ENCODE measurements at regions not wholly inside any gene's neighbourhood (a gene's known extent, or its start where the extent isn't known, plus 50 kb on each side); places are given as distances from the start of the nearest gene placed in this dataset.
"Not testable (repeated sequence)": the region's sequence is repeated elsewhere in the genome, so short reads cannot be mapped to it uniquely, and the experiment has no call there.

DNA sequence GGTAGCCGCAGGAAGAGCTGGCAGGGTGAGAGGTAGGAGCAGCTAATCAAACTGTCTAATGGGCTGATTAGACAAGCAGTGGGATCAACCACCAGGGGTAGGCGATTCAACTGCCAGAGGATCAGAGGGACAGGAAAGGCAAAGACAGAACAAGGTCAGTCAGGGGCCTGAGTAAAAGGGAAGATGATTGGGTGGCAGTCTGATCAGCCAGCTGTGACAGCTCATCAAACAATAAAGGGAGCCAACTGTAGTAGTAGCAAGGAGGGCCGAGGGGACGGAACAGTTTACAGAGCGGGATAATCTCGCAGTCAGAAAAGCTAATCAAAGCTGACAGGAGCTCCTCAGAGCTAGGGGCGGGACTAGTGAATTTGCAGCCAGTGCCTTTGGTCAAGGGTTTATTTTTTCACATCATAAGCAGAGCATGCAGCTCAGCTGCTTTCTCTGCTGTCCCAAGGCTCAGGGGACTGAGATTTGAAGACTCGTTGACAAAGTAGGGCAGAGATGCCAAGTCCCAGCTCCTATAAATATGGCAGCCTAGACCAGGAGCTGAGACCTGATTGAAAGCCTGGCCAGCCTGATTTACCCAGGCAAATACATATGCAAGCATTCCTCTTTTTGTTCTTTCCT, 418.2 kb downstream of the GABRG2 start:
- DNase-seq (ENCODE audit: low spot score): no peak

DNA sequence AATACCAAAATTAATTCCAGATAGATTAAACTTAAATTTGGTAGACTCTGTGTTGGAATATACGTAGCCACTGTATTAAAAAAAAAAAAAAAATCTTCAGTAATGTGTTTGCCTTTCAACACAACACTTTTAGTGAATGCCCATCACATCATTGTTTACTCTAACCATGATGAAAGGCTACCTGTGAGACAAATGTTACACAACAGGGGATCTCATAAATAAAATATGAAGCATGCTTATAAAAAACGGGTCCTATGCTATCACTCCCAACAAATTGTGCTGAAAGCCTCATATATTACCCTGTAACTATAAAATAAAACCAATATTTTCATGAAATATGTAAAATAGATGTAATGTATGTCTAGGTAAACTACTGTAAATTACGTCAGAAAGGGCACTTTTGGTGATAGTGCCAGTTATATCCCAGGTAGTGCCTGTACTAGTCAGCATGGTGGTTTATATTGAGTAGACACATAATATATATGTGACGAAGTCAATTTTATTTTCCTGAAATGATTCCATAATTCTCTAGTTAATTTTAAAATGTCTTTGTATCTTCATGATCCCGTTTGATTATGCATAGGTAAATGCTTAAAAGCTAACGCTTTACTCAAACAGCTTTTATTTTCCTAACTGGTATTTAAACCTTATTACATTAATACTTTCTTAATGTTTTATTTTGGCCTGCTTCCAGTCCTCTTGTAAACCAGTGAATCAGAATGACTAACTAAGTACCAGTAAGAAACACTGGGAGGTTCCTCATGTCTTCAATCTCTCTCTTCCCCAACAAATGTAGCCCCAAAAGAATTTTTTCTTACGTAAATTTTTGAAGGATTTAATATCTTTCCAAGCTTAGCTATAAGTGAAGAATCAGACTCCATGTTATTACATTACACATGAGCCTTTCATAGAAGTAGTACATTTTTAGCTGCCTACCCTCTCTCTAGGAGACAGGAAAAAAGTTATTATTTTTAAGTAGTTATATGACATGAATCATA, 420.3 kb downstream of the GABRG2 start:
- DNase-seq (ENCODE audit: low spot score): no peak

DNA sequence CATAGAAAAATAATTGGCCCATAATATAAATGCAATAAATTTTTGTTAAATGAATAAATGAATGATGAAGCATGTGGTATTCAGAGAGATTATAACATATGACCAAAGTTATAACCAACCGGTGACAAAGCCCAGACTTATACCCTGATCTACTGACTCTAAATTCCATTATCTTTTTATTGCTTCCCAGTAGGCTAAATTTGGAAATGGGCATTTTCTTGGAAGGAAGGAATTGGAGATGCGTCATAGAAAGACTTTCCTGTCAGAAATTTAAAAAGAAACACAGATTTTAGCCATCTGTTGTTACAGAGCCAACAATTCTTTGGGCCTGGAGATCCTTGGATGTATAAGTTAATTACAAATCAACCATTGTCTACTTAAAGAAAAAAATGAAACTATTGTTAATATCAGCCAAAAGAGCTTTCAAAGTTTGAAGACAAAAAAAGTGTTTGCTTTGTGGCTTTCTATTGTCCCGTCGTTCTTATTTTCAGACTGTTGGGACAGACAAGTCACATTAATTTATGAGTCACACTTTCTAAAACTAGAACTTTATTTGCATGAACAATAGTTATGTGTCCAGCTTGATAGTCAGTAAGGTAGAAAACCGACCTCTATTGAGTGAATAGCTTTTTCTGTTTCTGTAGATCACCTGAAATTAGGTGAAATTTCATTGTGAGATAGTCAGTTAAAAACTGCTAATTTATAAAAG, 428.7 kb downstream of the GABRG2 start:
- no peak for DNase-seq (ENCODE audit: low spot score)

DNA sequence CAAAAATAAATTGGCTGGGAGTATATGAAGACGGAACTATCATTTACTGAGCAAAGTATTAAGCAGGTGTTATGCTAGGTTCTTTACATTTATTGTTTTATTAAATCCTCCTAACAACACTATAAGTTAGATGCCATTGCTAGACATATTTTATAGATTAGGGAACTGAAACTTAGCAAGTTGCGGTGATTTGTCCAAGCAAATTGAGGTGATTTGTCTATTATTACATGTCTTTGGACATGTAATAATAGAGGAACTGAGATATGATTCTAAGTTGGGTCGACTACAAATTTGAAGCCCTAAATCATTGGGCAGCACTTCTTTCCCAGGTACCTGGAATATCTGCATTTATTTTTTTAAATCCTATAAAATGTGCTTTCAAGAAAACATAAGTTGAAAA, 429.9 kb downstream of the GABRG2 start:
- no peak for DNase-seq (ENCODE audit: low spot score)

DNA sequence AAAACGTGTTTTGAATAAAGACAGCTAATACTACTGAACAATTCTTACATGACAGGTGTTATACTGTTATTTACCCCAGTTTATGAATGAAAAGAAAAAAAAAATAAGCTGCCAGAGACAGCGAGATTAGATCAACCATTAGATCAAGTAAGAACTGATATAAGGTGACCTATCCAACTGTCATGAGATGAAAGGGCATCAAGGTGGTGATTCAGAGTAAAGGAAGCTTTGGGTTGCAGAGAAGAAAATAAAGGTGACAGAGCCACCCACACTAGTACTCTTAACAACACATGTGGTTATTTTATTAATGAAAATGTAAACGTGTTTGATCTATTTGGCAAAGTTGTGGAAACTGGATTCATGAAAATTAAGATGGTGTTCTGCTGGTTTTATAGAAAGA, 435.2 kb downstream of the GABRG2 start:
- no peak for DNase-seq (ENCODE audit: low spot score)

DNA sequence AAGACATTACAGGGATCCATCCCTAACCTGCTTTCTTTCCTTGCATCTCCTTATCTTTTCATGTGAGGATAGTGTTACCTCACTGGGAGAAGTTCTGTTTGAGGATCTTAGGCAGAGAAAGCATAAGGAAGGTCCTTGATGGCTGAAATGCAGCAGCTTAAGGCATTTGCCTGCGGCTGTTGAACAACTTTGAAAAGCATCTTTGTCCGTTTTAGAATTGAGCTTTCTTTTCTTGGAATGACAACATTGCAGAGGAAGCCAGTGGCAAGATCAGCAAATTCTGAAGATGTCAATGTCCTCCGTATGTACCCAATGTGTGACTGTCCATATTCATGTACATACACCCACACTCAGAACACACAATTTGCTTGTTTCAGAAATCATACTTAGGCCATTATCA, 436.2 kb downstream of the GABRG2 start:
- no peak for DNase-seq (ENCODE audit: low spot score)

DNA sequence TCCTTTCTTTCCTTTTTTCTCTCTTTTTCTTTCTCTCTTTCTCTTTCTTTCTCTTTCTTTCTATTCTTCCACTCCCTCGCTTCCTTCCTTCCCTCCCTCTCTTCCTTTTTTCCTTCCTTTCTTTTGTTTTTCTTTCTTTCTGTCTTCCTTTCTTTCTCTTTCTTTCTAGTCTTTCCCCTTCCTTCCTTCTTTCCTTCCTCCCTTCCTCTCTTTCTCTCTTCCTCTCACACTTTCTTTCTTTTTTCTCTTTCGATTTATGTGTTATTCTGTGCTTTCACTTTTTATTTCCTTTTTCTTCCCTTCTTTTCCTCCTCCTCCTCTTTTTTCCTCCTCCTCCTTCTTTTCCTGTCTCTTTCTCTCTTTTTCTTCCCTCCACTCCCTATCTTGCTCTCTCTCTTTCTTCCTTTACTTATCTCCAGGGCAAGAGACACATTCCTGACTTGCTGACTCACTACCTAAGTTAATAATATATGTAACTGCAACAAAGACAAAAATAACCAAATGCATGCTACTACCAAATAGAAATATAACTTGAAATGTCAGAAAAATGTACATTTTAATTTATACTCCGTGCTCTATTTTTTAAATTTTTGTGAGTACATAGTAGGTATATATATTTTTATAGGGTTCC, 445.5 kb downstream of the GABRG2 start:
- DNase-seq (ENCODE audit: low spot score): no peak

DNA sequence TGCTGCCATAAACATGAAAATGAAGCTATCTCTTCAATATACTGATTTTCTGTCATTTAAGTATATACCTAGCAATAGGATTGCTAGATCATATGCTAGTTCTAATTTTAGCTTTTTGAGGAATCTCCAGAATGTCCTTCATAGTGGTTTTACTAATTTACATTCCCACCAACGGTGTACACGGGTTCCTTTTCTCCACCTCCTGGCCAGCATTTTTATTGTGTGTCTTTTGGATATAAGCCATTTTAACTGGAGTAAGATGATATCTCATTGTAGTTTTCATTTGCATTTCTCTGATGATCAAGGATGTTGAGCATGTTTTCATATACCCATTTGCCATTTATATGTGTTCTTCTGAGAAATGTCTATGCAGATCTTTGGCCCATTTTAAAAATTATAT, 446.5 kb downstream of the GABRG2 start:
- no peak for DNase-seq (ENCODE audit: low spot score)

DNA sequence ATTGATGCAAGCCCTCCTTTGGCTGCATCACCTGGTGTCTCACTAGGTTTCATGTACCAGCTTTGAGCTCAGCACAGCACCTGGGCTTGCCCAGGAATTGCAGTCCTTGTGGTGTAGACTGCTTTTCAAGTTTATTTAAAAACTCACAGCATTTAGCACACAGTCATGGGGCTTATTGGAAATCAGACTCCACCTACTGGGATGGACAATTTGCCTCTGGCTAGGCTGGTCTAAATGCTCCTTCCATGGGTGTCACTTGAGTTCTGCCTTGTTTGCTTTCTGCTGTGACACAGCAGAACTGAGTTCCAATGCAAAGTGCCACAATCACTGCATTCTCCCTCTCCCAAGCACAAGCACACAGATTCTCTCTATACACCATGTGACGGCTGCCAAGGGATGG, 453.3 kb downstream of the GABRG2 start:
- no peak for DNase-seq (ENCODE audit: low spot score)

DNA sequence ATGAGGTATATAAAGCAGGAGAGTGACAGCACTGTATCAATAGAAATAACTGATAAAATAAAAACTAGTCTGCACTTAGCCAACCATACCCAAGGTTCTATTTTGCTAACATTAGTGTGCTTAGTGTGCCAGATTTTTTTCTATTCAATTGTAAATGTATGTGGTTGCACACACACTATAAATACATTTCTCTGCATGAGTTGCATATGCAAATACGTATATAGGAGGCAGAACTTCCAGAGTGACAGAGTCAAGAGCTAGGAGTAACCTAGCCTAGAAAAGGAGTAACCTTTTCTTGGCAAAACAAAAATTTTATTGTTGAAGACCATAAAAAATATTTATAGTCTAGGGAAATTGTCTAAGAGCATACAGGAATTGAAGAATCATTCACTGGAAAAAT, 461.6 kb downstream of the GABRG2 start:
- DNase-seq (ENCODE audit: low spot score): no peak

DNA sequence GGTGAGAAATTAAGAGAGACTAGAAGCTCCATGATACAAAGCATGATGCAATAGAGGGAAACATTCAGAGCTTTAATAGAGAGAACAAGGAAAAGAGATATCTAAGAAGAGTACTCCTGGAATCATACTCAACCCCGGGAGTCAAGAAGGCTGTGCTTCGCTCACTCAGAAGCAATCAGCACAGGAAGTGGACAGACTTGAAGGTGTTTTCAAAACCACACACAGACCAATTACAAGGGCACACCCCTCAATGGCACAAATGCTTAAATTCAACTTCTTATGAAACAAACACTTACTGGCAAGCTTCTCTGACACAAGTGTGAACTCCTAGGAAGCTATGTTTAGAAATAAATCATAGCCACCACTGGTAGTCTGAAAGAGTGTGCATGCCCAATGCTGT, 462.3 kb downstream of the GABRG2 start:
- no peak for DNase-seq (ENCODE audit: low spot score)

DNA sequence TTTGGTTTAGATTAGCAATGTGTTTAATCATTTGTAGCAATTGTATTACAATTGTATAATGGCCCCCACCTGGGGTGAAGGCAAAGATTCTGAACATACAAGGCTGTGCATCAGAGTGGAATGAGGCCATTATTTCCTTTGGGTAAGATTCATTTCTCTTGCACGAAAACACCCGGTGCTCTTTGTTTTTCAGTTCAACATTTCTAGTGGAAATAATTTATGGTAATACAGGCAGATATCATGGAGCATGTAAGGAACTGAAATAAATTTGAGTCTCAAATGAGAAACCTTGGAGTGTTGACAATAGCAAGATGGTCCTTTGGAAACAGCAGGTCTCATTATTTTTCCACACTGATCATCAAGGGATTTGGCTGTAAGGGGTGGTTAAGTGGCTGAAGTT, 475.9 kb downstream of the GABRG2 start:
- no peak for DNase-seq (ENCODE audit: low spot score)

DNA sequence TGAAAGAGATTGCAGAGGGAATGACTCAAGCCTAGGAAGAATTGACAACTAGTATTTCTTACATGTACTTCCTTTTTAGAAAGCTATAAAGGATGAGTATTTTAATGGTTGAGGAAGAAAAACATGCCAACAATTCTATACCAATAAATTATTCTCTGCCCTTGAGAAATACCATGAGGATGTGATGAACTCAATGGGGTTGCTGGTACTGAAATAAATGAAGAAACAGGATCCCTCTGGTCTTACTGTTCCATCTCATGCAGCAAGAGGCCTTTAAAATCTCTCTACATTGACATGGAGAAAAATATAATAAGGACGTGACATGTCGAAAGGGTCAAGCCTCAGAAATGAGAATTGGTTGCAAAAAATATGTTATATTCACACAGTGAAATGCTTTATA, 477.3 kb downstream of the GABRG2 start:
- no peak for DNase-seq (ENCODE audit: low spot score)

DNA sequence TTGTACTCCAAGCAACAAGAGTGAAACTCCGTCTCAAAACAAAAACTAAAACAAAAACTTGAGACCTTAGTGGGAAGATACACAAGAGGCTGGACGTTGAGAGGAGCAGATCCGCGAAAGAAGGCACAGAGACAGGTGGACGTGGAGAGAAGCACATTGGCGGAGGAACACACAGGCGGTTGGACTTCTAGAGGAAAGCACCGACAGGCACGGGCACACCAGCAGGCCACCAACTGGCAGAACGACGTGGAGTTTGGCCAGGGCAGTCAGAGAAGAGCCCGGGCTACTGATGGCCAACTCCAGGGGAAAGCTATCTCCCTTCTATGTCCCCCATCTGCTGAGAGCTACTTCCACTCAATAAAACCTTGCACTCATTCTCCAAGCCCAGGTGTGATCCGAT, 482.7 kb downstream of the GABRG2 start:
- DNase-seq (ENCODE audit: low spot score): no peak

DNA sequence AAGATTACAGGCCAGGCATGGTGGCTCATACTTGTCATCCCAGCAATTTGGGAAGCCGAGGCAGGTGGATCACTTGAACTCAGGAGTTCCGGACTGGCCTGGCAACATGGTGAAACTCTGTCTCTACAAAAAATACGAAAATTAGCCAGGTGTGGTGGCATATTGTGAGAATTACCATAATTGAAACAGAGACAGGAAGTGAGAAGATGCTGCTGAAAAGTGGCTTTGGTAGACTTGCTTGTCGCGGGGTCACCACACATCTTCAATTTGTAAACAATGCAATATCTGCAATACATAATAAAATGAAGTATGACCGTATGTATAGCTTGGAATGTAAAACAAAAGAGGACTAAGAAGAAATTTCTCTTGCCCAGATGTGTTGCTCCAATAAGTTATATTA, 490.5 kb downstream of the GABRG2 start:
- DNase-seq (ENCODE audit: low spot score): no peak

DNA sequence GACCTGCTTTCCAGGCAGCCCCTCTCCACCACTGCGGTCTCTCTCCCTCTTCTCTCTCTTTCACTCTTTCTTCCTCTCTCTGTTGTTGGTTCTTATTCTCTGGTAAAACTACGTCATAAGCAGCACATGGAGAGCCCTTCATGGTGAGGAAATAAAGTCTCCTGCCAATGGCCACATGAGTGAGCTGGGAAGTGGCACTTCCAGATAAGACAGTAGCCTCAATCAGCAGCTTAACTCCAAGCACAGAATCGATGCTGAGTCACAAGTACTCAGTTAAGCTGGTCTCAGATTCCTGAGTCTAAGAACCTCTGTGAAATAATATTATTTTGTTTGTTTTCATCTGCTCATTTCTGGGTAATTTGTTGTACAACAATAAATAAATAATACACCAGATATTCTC, 500.1 kb downstream of the GABRG2 start:
- no peak for DNase-seq (ENCODE audit: low spot score)

DNA sequence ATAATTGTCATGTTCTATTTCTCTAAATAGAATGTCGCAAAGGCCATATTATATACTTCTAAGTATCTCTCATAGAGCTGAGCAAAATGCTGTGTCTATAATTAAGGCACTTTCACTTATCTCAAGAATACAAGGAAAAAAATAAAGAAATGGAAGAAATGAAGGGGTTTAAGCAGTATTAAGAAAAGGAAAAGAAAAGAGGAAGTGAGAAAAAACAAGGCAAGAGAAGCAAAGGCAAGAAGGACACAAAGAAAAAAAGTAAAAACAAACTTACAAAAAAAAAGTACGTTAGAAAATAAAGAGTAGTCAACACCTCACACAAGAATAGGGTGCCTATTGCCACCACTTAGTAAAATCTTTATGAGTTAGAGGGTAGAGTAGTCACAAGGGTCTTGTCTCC, 506.2 kb downstream of the GABRG2 start:
- DNase-seq (ENCODE audit: low spot score): no peak

DNA sequence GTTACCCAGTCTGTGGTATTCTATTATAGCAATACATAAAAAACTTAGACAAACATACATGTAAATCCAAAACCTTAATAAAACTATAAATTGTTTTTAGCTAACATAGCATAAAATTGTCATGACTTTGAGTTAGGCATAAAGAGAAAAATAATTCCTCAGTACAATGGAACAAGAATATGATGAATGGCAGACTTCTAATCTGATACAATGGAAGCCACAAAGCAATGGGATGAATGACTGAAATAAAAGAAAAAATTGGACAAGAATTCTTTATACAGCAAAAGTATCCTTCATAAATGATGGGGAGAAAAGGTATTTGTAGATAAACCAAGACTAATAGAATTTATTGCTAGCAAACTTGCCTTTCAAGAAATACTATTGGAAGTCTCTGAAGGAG, 524.2 kb downstream of the GABRG2 start:
- DNase-seq (ENCODE audit: low spot score): no peak

DNA sequence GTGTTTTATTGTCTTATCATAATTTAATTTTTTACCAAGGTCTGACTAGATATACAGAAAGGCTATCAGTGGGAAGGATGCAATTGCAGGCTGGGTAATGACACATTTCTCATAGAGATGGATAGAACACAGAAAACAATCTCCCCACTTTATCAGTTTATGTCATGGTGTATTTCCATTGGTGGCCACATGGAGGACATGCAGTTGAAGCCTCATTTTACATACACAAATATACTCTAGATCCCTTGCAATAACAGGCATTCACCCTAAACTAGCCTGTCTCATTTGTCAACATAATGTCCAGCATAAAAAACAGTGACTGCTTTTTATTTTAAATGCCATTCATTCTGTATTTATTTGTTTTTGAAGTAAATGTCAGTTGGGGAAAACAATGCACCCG, 526.3 kb downstream of the GABRG2 start:
- DNase-seq (ENCODE audit: low spot score): no peak

DNA sequence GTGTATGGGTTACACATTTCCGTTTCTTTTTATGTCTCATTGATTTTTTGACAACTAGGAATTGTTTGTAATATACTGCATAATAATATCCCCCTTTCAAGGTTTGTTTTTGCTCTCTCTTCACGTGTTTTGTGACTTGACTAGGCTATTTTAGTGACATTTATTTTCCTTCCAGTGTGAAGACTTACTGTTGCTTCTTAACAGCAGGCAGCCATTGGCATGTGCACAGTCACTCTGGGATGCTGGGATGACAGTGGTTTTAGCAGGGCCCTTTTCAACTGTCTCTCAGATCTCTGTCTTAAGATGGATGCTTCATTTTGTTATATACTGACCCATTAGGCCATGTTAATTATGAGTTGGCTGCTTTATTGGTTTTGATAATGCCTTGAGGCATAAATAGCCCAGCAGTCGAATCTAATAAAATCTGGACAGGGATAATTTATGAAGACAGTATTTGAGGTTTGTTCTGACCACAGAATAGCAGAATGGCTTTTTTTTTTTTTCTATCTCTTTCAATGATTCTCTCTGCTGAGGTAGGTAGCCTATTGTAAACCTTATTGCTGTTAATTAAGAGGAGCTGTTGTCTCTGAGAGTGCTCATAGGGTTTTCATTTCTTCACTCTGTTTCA, 536.0 kb downstream of the GABRG2 start:
- DNase-seq (ENCODE audit: low spot score): no peak

DNA sequence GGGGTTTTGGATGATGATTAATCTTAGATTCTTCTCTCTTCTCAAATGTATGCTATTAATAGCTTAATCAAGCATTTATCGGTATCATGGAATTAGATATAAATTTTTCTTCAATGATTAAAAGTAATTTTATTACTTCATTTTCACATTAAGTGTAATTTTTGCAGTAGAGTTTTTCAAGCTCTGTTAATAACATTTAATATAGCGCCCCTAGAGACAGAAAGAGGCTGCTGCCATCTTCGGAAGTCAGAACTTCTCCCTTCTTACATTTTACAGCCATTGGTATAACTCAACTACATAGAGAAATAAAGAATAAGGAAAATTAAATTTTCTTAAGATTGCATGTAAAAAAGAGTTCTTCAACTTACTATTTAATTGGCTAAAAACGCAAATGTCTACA, 540.3 kb downstream of the GABRG2 start:
- DNase-seq (ENCODE audit: low spot score): no peak

DNA sequence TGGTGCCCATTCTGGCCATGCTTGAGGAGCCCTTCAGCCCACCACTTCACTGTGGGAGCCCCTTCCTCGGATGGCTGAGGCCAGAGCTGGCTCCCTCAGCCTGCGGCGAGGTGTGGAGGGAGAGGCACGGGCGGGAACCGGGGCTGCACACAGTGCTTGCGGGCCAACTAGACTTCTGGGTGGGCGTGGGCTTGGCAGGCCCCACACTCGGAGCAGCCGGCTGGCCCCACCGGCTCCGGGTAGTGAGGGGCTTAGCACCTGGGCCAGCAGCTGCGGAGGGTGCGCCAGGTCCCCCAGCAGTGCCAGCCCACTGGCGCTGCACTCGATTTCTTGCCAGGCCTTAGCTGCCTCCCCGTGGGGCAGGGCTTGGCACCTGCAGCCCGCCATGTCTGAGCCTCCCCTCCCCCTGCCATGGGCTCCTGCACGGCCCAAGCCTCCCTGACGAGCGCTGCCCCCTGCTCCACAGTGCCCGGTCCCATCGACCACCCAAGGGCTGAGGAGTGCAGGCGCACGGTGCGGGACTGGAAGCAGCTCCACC, 554.2 kb downstream of the GABRG2 start:
- not testable (repeated sequence) for DNase-seq (ENCODE audit: low spot score)

Measured in hematopoietic multipotent progenitor cell treated with erythropoietin and hydrocortisone succinate and interleukin-3 and kit ligand, for 17 days (in vitro differentiated cells).